H1 (cell line): ENCODE measurements at regions not wholly inside any gene's neighbourhood (a gene's known extent, or its start where the extent isn't known, plus 50 kb on each side); places are given as distances from the start of the nearest gene placed in this dataset.

Experiments used
- CTCF ChIA-PET: fragments of 300-600 bp; sonication (Branson Sonifier 250); formaldehyde crosslinking; loops from one replicate; lab custom pipeline; 2021; ENCODE audit not compliant: partially characterized antibody; lab: Charles Lee
- POLR2A ChIA-PET: fragments of 300-600 bp; sonication (Branson Sonifier 250); formaldehyde crosslinking; loops from one replicate; lab custom pipeline; 2021; ENCODE audit warnings: inconsistent platforms; ENCODE audit not compliant: partially characterized antibody; lab: Charles Lee
- DNase-seq, 2 experiments: peaks; one replicate each; pipeline versions ENCODE4 v3.0.0 to v3.0.0-alpha.2; 2010 to 2022; ENCODE audit warnings: low spot score in 2 of 2, low read depth in 1 of 2, mixed read lengths in 1 of 2
- FAIRE-seq: peaks from 2 replicates; lab custom pipeline; 2011; peaks lifted over from hg19 to GRCh38; lab: Jason Lieb, UNC
- H2AFZ ChIP-seq: 2 replicates; pipeline ENCODE4 v1.8.1; 2012; ENCODE audit warnings: low read length, inconsistent platforms
- H2AK5ac ChIP-seq: 2 replicates; pipeline ENCODE4 v1.6.1; 2013; ENCODE audit warnings: low read depth, low read length
- H2BK120ac ChIP-seq: replicated peaks from 2 replicates; pipeline ENCODE3; 2013; ENCODE audit warnings: low read depth, low read length, inconsistent platforms
- H2BK12ac ChIP-seq: 2 replicates; pipeline ENCODE4 v1.6.1; 2013; ENCODE audit warnings: low read depth, low read length
- H2BK15ac ChIP-seq: 2 replicates; pipeline ENCODE4 v1.6.1; 2013; ENCODE audit warnings: low read length
- H2BK20ac ChIP-seq: 2 replicates; pipeline ENCODE4 v1.6.1; 2013; ENCODE audit warnings: low read length
- H2BK5ac ChIP-seq: 2 replicates; pipeline ENCODE4 v1.6.1; 2013; ENCODE audit warnings: low read depth, low read length
- H3K14ac ChIP-seq: 2 replicates; pipeline ENCODE4 v1.6.1; 2013; ENCODE audit warnings: inconsistent platforms; ENCODE audit not compliant: insufficient read length
- H3K18ac ChIP-seq: 2 replicates; pipeline ENCODE4 v1.6.1; 2013; ENCODE audit warnings: low read length; ENCODE audit errors: extremely low read depth
- H3K23ac ChIP-seq: 2 replicates; pipeline ENCODE4 v1.6.1; 2013; ENCODE audit warnings: inconsistent platforms; ENCODE audit not compliant: insufficient read length
- H3K23me2 ChIP-seq: 2 replicates; pipeline ENCODE4 v1.6.1; 2013; ENCODE audit warnings: low read depth, low read length
- H3K27ac ChIP-seq: 2 replicates; pipeline ENCODE4 v1.6.1; 2011; ENCODE audit warnings: low read depth, low read length, inconsistent platforms
- H3K27me3 ChIP-seq, 4 experiments: replicated peaks in 1 of 4; 1 replicate in 1 of 4; 2 replicates in 3 of 4; pipeline versions ENCODE4 v1.6.1 to v1.8.1; 2011 to 2013; ENCODE audit warnings: low read length in 3 of 4, mild to moderate bottlenecking in 3 of 4, inconsistent platforms in 2 of 4, mixed read lengths in 2 of 4, moderate library complexity in 1 of 4; ENCODE audit not compliant: control insufficient read depth in 3 of 4, insufficient read depth in 3 of 4; ENCODE audit errors: extremely low read depth in 1 of 4
- H3K36me3 ChIP-seq, 4 experiments: 2 replicates each; pipeline versions ENCODE4 v1.6.1 to v1.8.1; 2011 to 2013; ENCODE audit warnings: mild to moderate bottlenecking in 4 of 4, low read length in 3 of 4, moderate library complexity in 2 of 4, control low read depth in 1 of 4, inconsistent platforms in 1 of 4; ENCODE audit not compliant: insufficient read depth in 4 of 4, control insufficient read depth in 2 of 4
- H3K4ac ChIP-seq: replicated peaks from 2 replicates; pipeline ENCODE3; 2013; ENCODE audit warnings: low read length, low read depth, mixed read lengths, inconsistent platforms; ENCODE audit not compliant: insufficient read length
- H3K4me1 ChIP-seq, 4 experiments: replicated peaks in 1 of 4; 1 replicate in 1 of 4; 2 replicates in 3 of 4; pipeline versions ENCODE4 v1.6.1 to v1.8.1; 2011 to 2013; ENCODE audit warnings: low read length in 3 of 4, inconsistent platforms in 2 of 4, mixed read lengths in 1 of 4; ENCODE audit not compliant: insufficient read depth in 4 of 4, control insufficient read depth in 3 of 4
- H3K4me2 ChIP-seq, 2 experiments: 2 replicates each; pipeline versions ENCODE4 v1.6.1 to v1.8.1; 2011 to 2013; ENCODE audit warnings: low read depth in 2 of 2, low read length in 2 of 2, control low read depth in 1 of 2, inconsistent platforms in 1 of 2, mild to moderate bottlenecking in 1 of 2; ENCODE audit not compliant: insufficient read depth in 1 of 2
- H3K4me3 ChIP-seq, 4 experiments: fragments of 200-600, 300-600 bp in 1 of 4; sonication (generic), shearing (Covaris generic), sonication (Bioruptor Twin) in 1 of 4; 2 replicates each; pipeline versions ENCODE4 v1.5.1 to v1.8.1; 2011 to 2016; ENCODE audit warnings: low read length in 4 of 4, low read depth in 3 of 4, control low read depth in 2 of 4, inconsistent platforms in 2 of 4, mild to moderate bottlenecking in 2 of 4, mixed read lengths in 1 of 4, moderate library complexity in 1 of 4; ENCODE audit not compliant: insufficient read depth in 2 of 4; ENCODE audit errors: extremely low read depth in 1 of 4
- H3K56ac ChIP-seq: replicated peaks from 2 replicates; pipeline ENCODE3; 2013; ENCODE audit warnings: low read depth, mild to moderate bottlenecking, mixed read lengths, low read length, inconsistent platforms; ENCODE audit not compliant: insufficient read length
- H3K79me1 ChIP-seq: 2 replicates; pipeline ENCODE4 v1.6.1; 2013; ENCODE audit warnings: low read depth, low read length, control low read depth
- H3K79me2 ChIP-seq, 2 experiments: 2 replicates each; pipeline versions ENCODE4 v1.6.1 to v1.8.1; 2012 to 2013; ENCODE audit warnings: low read length in 2 of 2, mild to moderate bottlenecking in 2 of 2, inconsistent platforms in 1 of 2; ENCODE audit not compliant: insufficient read depth in 2 of 2, control insufficient read depth in 1 of 2
- H3K9ac ChIP-seq, 4 experiments: replicated peaks in 1 of 4; 1 replicate in 1 of 4; 2 replicates in 3 of 4; pipeline versions ENCODE4 v1.6.1 to v1.8.1; 2011 to 2013; ENCODE audit warnings: low read depth in 3 of 4, low read length in 3 of 4, control low read depth in 2 of 4, mild to moderate bottlenecking in 2 of 4, moderate library complexity in 2 of 4, inconsistent platforms in 1 of 4; ENCODE audit errors: extremely low read depth in 1 of 4
- H3K9me3 ChIP-seq, 2 experiments: 2 replicates each; pipeline versions ENCODE4 v1.6.1 to v1.8.1; 2012 to 2013; ENCODE audit warnings: mild to moderate bottlenecking in 2 of 2, moderate library complexity in 2 of 2, control low read depth in 1 of 2, inconsistent platforms in 1 of 2, low read depth in 1 of 2, low read length in 1 of 2, mixed read lengths in 1 of 2; ENCODE audit not compliant: insufficient read depth in 2 of 2
- H4K20me1 ChIP-seq, 2 experiments: replicated peaks in 1 of 2; 2 replicates each; pipeline versions ENCODE3 to v1.8.1; 2011 to 2013; ENCODE audit warnings: inconsistent platforms in 2 of 2, low read length in 2 of 2, mild to moderate bottlenecking in 1 of 2; ENCODE audit not compliant: insufficient read depth in 2 of 2, control insufficient read depth in 1 of 2
- H4K5ac ChIP-seq: 2 replicates; pipeline ENCODE4 v1.6.1; 2013; ENCODE audit warnings: low read length, low read depth, mixed read lengths, inconsistent platforms; ENCODE audit not compliant: insufficient read length
- H4K8ac ChIP-seq: 2 replicates; pipeline ENCODE4 v1.8.0; 2013; ENCODE audit warnings: mild to moderate bottlenecking, moderate library complexity, low read length, inconsistent platforms; ENCODE audit not compliant: insufficient read depth; ENCODE audit errors: extremely low read depth
- H4K91ac ChIP-seq: replicated peaks from 2 replicates; pipeline ENCODE3; 2013; ENCODE audit warnings: low read length, mixed read lengths, inconsistent platforms; ENCODE audit not compliant: insufficient read length
- BACH1 ChIP-seq: IDR thresholded peaks from 2 replicates; pipeline ENCODE4 v1.6.1; 2012; ENCODE audit warnings: low read length, improper control_type of control experiment
- BCL11A ChIP-seq, 2 experiments: IDR thresholded peaks; one replicate each; pipeline ENCODE4 v1.6.1; 2011; ENCODE audit warnings: low read depth in 2 of 2, low read length in 2 of 2, mild to moderate bottlenecking in 2 of 2
- CBX5 ChIP-seq: fragments of 300-800, 300-1000 bp; sonication (generic); IDR thresholded peaks from 2 replicates; pipeline ENCODE4 v1.7.1; 2016; ENCODE audit warnings: antibody characterized with exemption, low read length, low read depth
- CEBPB ChIP-seq: IDR thresholded peaks from 2 replicates; pipeline ENCODE4 v1.6.1; 2012; ENCODE audit warnings: low read depth, low read length
- CHD2 ChIP-seq: IDR thresholded peaks from 2 replicates; pipeline ENCODE4 v1.6.1; 2012; ENCODE audit warnings: low read length, improper control_type of control experiment
- CTBP2 ChIP-seq: IDR thresholded peaks from 2 replicates; pipeline ENCODE4 v1.7.0; 2011; ENCODE audit warnings: borderline replicate concordance, mild to moderate bottlenecking, moderate library complexity, mixed read lengths, low read length; ENCODE audit not compliant: insufficient read depth, insufficient read length
- CTCF ChIP-seq, 3 experiments: IDR thresholded peaks; 1 replicate in 2 of 3; 2 replicates in 1 of 3; pipeline versions ENCODE4 v1.5.1 to v1.6.1; 2011; ENCODE audit warnings: low read length in 3 of 3, mild to moderate bottlenecking in 3 of 3, inconsistent platforms in 2 of 3, low read depth in 1 of 3, moderate library complexity in 1 of 3; ENCODE audit not compliant: insufficient read depth in 1 of 3; ENCODE audit errors: control extremely low read depth in 1 of 3
- EGR1 ChIP-seq: IDR thresholded peaks from 2 replicates; pipeline ENCODE4 v1.6.1; 2011; ENCODE audit warnings: low read depth, low read length, borderline replicate concordance
- NRF1 ChIP-seq: IDR thresholded peaks from 2 replicates; pipeline ENCODE4 v1.6.1; 2011; ENCODE audit warnings: mild to moderate bottlenecking, low read depth, low read length, improper control_type of control experiment
- RBBP5 ChIP-seq: IDR thresholded peaks from 2 replicates; pipeline ENCODE4 v1.7.1; 2012; ENCODE audit warnings: low read depth, mild to moderate bottlenecking, inconsistent platforms, low read length, moderate library complexity, borderline replicate concordance
- TBP ChIP-seq: IDR thresholded peaks from 2 replicates; pipeline ENCODE4 v1.6.1; 2011; ENCODE audit warnings: low read depth, low read length, improper control_type of control experiment
- TEAD4 ChIP-seq: IDR thresholded peaks from 2 replicates; pipeline ENCODE4 v1.6.1; 2012; ENCODE audit warnings: low read depth, low read length, inconsistent platforms, mixed read lengths
- WGBS, 2 experiments: shearing (Covaris generic) in 1 of 2; methylation state at CpG; one replicate each; pipeline versions ENCODE4 v1.1.6 to v1.1.7; 2013 to 2015; ENCODE audit warnings: low lambda C conversion rate in 2 of 2, mixed read lengths in 2 of 2, inconsistent platforms in 1 of 2, low coverage in 1 of 2, missing lambda C conversion rate in 1 of 2; ENCODE audit not compliant: insufficient replicate concordance in 2 of 2, insufficient coverage in 1 of 2, insufficient read length in 1 of 2; ENCODE audit errors: extremely low coverage in 1 of 2, missing lambda C conversion rate in 1 of 2; 5-methylcytosine and 5-hydroxymethylcytosine counted together
- TF ChIP-seq, protein P1 (sequence below): IDR thresholded peaks from 2 replicates; pipeline ENCODE4 v1.6.1; 2012; ENCODE audit warnings: inconsistent platforms

- H3K9ac ChIP-seq: no peak overlapping the region
- ChIA-PET POLR2A (no interaction called here), CTCF (no interaction called here)
- 98% methylated on average over 2 of the region's 2 CpGs; no CpG with 5 or more reads in 1 of the 2 experiments for WGBS, 2 experiments
- no peak overlapping the region for H2BK120ac ChIP-seq
- H3K4ac ChIP-seq: no peak overlapping the region
- H3K56ac ChIP-seq: no peak overlapping the region
- H3K79me2 ChIP-seq: no peaks in the 10 kb centered on the region
- no peak overlapping the region for H4K91ac ChIP-seq
- no peaks in the 10 kb centered on the region for H3K27me3 ChIP-seq
- H3K18ac ChIP-seq: no peak overlapping the region
- FAIRE-seq: no peak
- DNase-seq: no peak
- no peak overlapping the region for H2AFZ ChIP-seq
- no peak overlapping the region for H2BK20ac ChIP-seq
- no peak overlapping the region for H2BK12ac ChIP-seq
- H3K23ac ChIP-seq: no peak overlapping the region
- no peaks in the 10 kb centered on the region for H3K4me1 ChIP-seq
- H3K4me3 ChIP-seq: no peak overlapping the region
- no peak overlapping the region for H3K27ac ChIP-seq
- no peaks in the 10 kb centered on the region for H4K20me1 ChIP-seq
- no peaks in the 10 kb centered on the region; the same call in 1 of the 2 replicates for H3K23me2 ChIP-seq
- H2BK15ac ChIP-seq: no peak overlapping the region
- H3K9me3 ChIP-seq: no peaks in the 10 kb centered on the region
- no peak overlapping the region for H4K5ac ChIP-seq
- TF ChIP-seq NRF1: no peak
- no peak for TF ChIP-seq CTCF (IDR thresholded peaks at IDR 0.05; ENCODE audit: control extremely low read depth in 1 of 3, insufficient read depth in 1 of 3, low read depth in 1 of 3, low read length in 3 of 3)
- no peak for TF ChIP-seq BCL11A (IDR thresholded peaks at IDR 0.05; ENCODE audit: low read depth in 2 of 2, low read length in 2 of 2)
- no peak for TF ChIP-seq CHD2
- TF ChIP-seq CBX5: no peak
- no peak for TF ChIP-seq TBP
- TF ChIP-seq EGR1: no peak
- TF ChIP-seq, protein P1, sequence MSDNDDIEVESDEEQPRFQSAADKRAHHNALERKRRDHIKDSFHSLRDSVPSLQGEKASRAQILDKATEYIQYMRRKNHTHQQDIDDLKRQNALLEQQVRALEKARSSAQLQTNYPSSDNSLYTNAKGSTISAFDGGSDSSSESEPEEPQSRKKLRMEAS: no peak
- TF ChIP-seq TEAD4: no peak
- no peak for TF ChIP-seq BACH1
- no peak for TF ChIP-seq CEBPB
- no peak for TF ChIP-seq CTBP2
- no peak for TF ChIP-seq RBBP5
- H2AK5ac ChIP-seq: no peak overlapping the region
- H3K14ac ChIP-seq: no peak overlapping the region
- H3K4me2 ChIP-seq: no peak overlapping the region
- no peak overlapping the region for H4K8ac ChIP-seq
- H3K79me1 ChIP-seq: no peaks in the 10 kb centered on the region
- H2BK5ac ChIP-seq: no peak overlapping the region
- H3K36me3 ChIP-seq: no peaks in the 10 kb centered on the region
Observed at GRCh38 chr2:83862600-83862999, 596.5 kb downstream of the SUCLG1 start.
